Fibroblast of lung (primary cell): ENCODE measurements at regions not wholly inside any gene's neighbourhood (a gene's known extent, or its start where the extent isn't known, plus 50 kb on each side); places are given as distances from the start of the nearest gene placed in this dataset.

Experiments used
- DNase-seq, 2 donors: peaks; one replicate each; pipeline versions ENCODE4 v3.0.0 to v3.0.0-alpha.2; 2010; ENCODE audit warnings: low read depth in 2 of 2
- H2AFZ ChIP-seq: 2 replicates; pipeline ENCODE4 v1.5.1; 2012; ENCODE audit warnings: low read length, control low read depth, inconsistent platforms
- H3K27ac ChIP-seq: 2 replicates; pipeline ENCODE4 v1.5.1; 2011; ENCODE audit warnings: low read length, control low read depth; ENCODE audit not compliant: insufficient read depth
- H3K27me3 ChIP-seq: 2 replicates; pipeline ENCODE4 v1.5.1; 2011; ENCODE audit warnings: mild to moderate bottlenecking, low read length; ENCODE audit not compliant: control insufficient read depth, insufficient read depth
- H3K36me3 ChIP-seq: 2 replicates; pipeline ENCODE4 v1.5.1; 2011; ENCODE audit warnings: low read length; ENCODE audit not compliant: control insufficient read depth, insufficient read depth
- H3K4me1 ChIP-seq: 2 replicates; pipeline ENCODE4 v1.5.1; 2011; ENCODE audit warnings: low read length; ENCODE audit not compliant: control insufficient read depth, insufficient read depth; ENCODE audit errors: extremely low read depth
- H3K4me2 ChIP-seq: 2 replicates; pipeline ENCODE4 v1.5.1; 2011; ENCODE audit warnings: low read length, control low read depth; ENCODE audit not compliant: insufficient read depth; ENCODE audit errors: extremely low read depth
- H3K4me3 ChIP-seq, 4 experiments: fragments of 200-600 bp in 1 of 4; sonication (generic) in 1 of 4; replicated peaks in 1 of 4; 2 replicates each; pipeline ENCODE4 v1.5.1; 2011 to 2016; ENCODE audit warnings: low read length in 4 of 4, low read depth in 3 of 4, mild to moderate bottlenecking in 3 of 4, control low read depth in 2 of 4, inconsistent platforms in 1 of 4, mixed read lengths in 1 of 4; ENCODE audit not compliant: insufficient read depth in 1 of 4; ENCODE audit errors: control extremely low read depth in 1 of 4
- H3K79me2 ChIP-seq: 2 replicates; pipeline ENCODE4 v1.5.1; 2012; ENCODE audit warnings: mild to moderate bottlenecking, low read length, inconsistent platforms; ENCODE audit not compliant: control insufficient read depth, insufficient read depth
- H3K9ac ChIP-seq: 2 replicates; pipeline ENCODE4 v1.5.1; 2011; ENCODE audit warnings: mild to moderate bottlenecking, low read length, control low read depth; ENCODE audit not compliant: insufficient read depth
- H3K9me3 ChIP-seq: 2 replicates; pipeline ENCODE4 v1.5.1; 2012; ENCODE audit warnings: low read depth, low read length; ENCODE audit not compliant: control insufficient read depth, insufficient read depth
- H4K20me1 ChIP-seq: 2 replicates; pipeline ENCODE4 v1.5.1; 2011; ENCODE audit warnings: low read length; ENCODE audit not compliant: control insufficient read depth, insufficient read depth; ENCODE audit errors: extremely low read depth
- EZH2 ChIP-seq: IDR thresholded peaks from 2 replicates; pipeline ENCODE4 v1.5.1; 2012; ENCODE audit warnings: low read length, control low read depth, mild to moderate bottlenecking; ENCODE audit errors: missing control alignments
- TF ChIP-seq, protein P1 (sequence below), 2 donors: IDR thresholded peaks in 1 of 2; conservative IDR thresholded peaks in 1 of 2; 1 replicate in 1 of 2; 2 replicates in 1 of 2; pipeline ENCODE4 v1.5.1; 2011 to 2012; ENCODE audit warnings: low read length in 2 of 2, control low read depth in 1 of 2, inconsistent platforms in 1 of 2, low read depth in 1 of 2, mild to moderate bottlenecking in 1 of 2

DNA sequence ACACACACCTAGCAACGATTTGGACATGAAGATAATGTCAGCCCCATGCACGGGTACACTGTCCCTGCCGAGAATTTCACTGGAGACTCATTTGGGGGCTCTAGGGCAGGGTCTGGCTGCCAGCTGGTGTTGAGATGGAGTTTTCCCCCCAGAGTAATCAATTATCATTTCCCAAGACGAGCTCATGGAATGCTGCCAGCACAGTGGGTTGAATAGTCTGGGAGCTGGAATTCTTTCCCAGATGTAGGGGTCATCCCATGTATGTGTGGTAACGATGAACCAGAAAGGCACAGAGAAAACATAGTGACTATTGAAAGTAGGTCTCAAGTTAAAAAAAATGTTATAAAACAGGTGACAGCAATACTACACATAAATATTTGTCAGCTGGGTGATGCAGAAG lies 579.9 kb downstream of the MAFB start:
- Histone ChIP-seq H3K9ac (no peak overlapping the region), H3K27me3 (no peaks in the 10 kb centered on the region), H4K20me1 (no peaks in the 10 kb centered on the region), H3K36me3 (no peaks in the 10 kb centered on the region), H3K27ac (no peak overlapping the region), H2AFZ (no peak overlapping the region), H3K4me1 (no peaks in the 10 kb centered on the region), H3K79me2 (no peaks in the 10 kb centered on the region), H3K9me3 (no peaks in the 10 kb centered on the region), H3K4me3 (no peak overlapping the region), H3K4me2 (no peak overlapping the region)
- DNase-seq = no peak
- TF ChIP-seq, protein P1, sequence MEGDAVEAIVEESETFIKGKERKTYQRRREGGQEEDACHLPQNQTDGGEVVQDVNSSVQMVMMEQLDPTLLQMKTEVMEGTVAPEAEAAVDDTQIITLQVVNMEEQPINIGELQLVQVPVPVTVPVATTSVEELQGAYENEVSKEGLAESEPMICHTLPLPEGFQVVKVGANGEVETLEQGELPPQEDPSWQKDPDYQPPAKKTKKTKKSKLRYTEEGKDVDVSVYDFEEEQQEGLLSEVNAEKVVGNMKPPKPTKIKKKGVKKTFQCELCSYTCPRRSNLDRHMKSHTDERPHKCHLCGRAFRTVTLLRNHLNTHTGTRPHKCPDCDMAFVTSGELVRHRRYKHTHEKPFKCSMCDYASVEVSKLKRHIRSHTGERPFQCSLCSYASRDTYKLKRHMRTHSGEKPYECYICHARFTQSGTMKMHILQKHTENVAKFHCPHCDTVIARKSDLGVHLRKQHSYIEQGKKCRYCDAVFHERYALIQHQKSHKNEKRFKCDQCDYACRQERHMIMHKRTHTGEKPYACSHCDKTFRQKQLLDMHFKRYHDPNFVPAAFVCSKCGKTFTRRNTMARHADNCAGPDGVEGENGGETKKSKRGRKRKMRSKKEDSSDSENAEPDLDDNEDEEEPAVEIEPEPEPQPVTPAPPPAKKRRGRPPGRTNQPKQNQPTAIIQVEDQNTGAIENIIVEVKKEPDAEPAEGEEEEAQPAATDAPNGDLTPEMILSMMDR (conservative IDR thresholded peaks at IDR 0.05 in 1 of 2, IDR thresholded peaks at IDR 0.05 in 1 of 2; ENCODE audit: low read depth in 1 of 2, low read length in 2 of 2) = no peak
- TF ChIP-seq EZH2 = no peak

- H3K4me1 ChIP-seq = no peaks in the 10 kb centered on the region
- no peaks in the 10 kb centered on the region for H3K36me3 ChIP-seq
- H3K4me3 ChIP-seq = no peak overlapping the region
- H3K79me2 ChIP-seq = no peaks in the 10 kb centered on the region
- no peak overlapping the region for H3K9ac ChIP-seq
- no peaks in the 10 kb centered on the region for H3K27me3 ChIP-seq
- H3K4me2 ChIP-seq = no peak overlapping the region
- TF ChIP-seq, protein P1 (conservative IDR thresholded peaks at IDR 0.05 in 1 of 2, IDR thresholded peaks at IDR 0.05 in 1 of 2; ENCODE audit: low read depth in 1 of 2, low read length in 2 of 2) = no peak
- no peak for TF ChIP-seq EZH2
- H3K27ac ChIP-seq = no peak overlapping the region
- DNase-seq = no peak
- H2AFZ ChIP-seq = no peak overlapping the region
- no peaks in the 10 kb centered on the region for H4K20me1 ChIP-seq
- H3K9me3 ChIP-seq = no peaks in the 10 kb centered on the region
Observed at GRCh38 chr20:40108321-40108720, 580.7 kb downstream of the MAFB start.

DNA sequence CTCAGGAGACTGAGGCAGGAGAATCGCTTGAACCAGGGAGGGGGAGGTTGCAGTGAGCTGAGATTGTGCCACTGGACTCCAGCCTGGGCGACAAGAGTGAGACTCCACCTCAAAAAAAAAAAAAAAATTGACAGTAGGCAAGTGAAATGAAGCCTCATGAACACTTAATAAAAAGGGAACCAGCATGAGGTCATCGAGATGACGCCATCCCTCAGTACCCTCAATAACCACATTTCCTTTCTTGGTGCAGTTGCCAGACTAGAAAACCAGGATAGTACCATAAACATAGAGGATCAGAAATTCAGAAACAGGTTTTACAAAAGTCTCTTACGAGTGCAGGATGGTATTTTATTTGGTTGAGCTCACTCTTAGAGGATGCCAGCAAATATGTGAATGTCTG lies 584.1 kb downstream of the MAFB start:
- no peak for DNase-seq
- H3K27me3 ChIP-seq = no peaks in the 10 kb centered on the region
- no peak overlapping the region for H3K4me2 ChIP-seq
- no peak overlapping the region for H3K4me3 ChIP-seq
- TF ChIP-seq, protein P1 (conservative IDR thresholded peaks at IDR 0.05 in 1 of 2, IDR thresholded peaks at IDR 0.05 in 1 of 2; ENCODE audit: low read depth in 1 of 2, low read length in 2 of 2) = no peak
- TF ChIP-seq EZH2 = no peak
- H4K20me1 ChIP-seq = no peaks in the 10 kb centered on the region
- no peak overlapping the region for H2AFZ ChIP-seq
- H3K4me1 ChIP-seq = no peaks in the 10 kb centered on the region
- no peaks in the 10 kb centered on the region for H3K9me3 ChIP-seq
- H3K27ac ChIP-seq = no peak overlapping the region
- H3K79me2 ChIP-seq = no peaks in the 10 kb centered on the region
- H3K9ac ChIP-seq = no peak overlapping the region
- H3K36me3 ChIP-seq = no peaks in the 10 kb centered on the region
